Esophagus squamous epithelium (tissue), 5 donors: ENCODE measurements at regions not wholly inside any gene's neighbourhood (a gene's known extent, or its start where the extent isn't known, plus 50 kb on each side); places are given as distances from the start of the nearest gene placed in this dataset.
"Not testable (repeated sequence)": the region's sequence is repeated elsewhere in the genome, so short reads cannot be mapped to it uniquely, and the experiment has no call there.

Experiments used
- DNase-seq: peaks from one replicate; lab custom pipeline; 2025; lab: John Stamatoyannopoulos, UW
- H3K27ac ChIP-seq, 4 donors: fragments of 200-600 bp; sonication (generic); one replicate each; pipeline ENCODE4 v1.5.1; 2016 to 2019; ENCODE audit warnings: mild to moderate bottlenecking in 1 of 4
- H3K27me3 ChIP-seq, 4 donors: fragments of 200-600 bp; sonication (generic); 1 replicate in 3 of 4; 2 replicates in 1 of 4; pipeline versions ENCODE4 v1.5.1 to v1.6.0; 2017 to 2021; ENCODE audit warnings: antibody characterized with exemption in 1 of 4
- H3K36me3 ChIP-seq, 3 donors: fragments of 200-600 bp; sonication (generic); one replicate each; pipeline ENCODE4 v1.5.1; 2016 to 2019
- H3K4me1 ChIP-seq, 3 donors: fragments of 200-600 bp; sonication (generic); one replicate each; pipeline ENCODE4 v1.5.1; 2017 to 2019
- H3K4me3 ChIP-seq, 4 donors: fragments of 200-600 bp; sonication (generic); 1 replicate in 3 of 4; 2 replicates in 1 of 4; pipeline ENCODE4 v1.5.1; 2016 to 2019; ENCODE audit warnings: mild to moderate bottlenecking in 2 of 4, moderate library complexity in 1 of 4
- H3K9me3 ChIP-seq, 3 donors: fragments of 200-600 bp; sonication (generic); one replicate each; pipeline ENCODE4 v1.5.1; 2016 to 2019
- POLR2A ChIP-seq, 4 donors: fragments of 450-650 bp; IDR thresholded peaks; one replicate each; pipeline ENCODE4 v1.6.1; 2017; ENCODE audit warnings: antibody characterized with exemption in 4 of 4, mild to moderate bottlenecking in 4 of 4, moderate library complexity in 3 of 4
- WGBS, 2 donors: methylation state at CpG; one replicate each; pipeline ENCODE4 v1.1.5; 2018; 5-methylcytosine and 5-hydroxymethylcytosine counted together
- intact Hi-C: fragments of 100-400 bp; cut with DNase I; formaldehyde crosslinking; loops from one replicate; pipeline ENCODE4 v1.15.0; 2022
- TF ChIP-seq, protein P1 (sequence below), 6 experiments: fragments of 450-650 bp in 4 of 6; fragments of 200-600 bp in 2 of 6; sonication (generic) in 2 of 6; IDR thresholded peaks; one replicate each; pipeline ENCODE4 v1.5.1; 2016 to 2019; ENCODE audit warnings: antibody characterized with exemption in 6 of 6, mild to moderate bottlenecking in 4 of 6, moderate library complexity in 4 of 6
- donor health status: DM: yes; HTN: yes; CAD: no.

DNA sequence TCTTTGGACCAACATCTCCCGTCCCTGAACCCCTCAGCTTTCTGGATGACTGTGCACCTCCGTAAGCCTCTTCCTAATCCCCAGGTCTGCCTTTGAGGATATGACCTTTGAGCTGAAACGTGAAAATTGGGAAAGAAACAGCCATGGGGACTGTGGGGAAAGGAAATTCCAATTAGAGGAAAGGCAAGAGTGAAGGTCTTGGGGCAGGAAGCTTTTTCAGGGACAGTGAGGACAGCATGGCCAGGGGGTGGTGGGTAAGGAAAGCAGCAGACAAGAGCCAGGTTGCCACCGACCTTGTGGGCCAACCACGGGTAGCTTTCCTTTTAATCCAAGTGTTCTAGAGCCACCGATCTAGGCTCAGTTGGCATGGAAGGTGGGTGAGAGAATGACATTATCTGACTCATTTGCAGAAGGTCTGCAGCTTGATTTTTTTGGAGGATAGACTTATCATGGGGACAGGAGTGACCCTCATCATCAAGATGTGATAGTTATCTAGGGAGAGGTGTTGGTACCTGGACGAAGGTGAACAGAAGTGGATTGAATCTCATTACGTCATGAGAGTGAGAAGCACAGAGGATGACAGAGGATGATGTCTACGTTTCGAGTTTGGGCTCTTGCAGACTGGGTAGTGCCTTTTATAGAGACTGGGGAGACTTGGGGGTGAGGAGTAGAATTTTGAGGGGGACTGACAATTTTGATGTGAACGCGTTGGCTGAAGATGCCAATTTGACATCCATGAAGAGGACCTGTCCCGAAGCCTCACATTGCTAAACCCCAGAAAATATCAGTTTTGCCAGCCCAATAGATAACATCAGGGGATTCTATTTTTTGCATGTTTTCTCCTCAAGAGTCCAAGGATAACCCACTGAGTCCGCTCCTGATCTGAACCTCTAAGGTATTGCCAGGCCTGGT, 136.7 kb upstream of the PEG3 start:
- Histone ChIP-seq H3K36me3 (no peaks in the 10 kb centered on the region), H3K9me3 (peaks cover 0 to 51% (median 0%) of the 10 kb centered on the region in 3 donors), H3K4me1 (no peaks in the 10 kb centered on the region), H3K4me3 (no peak overlapping the region), H3K27me3 (peaks cover 0 to 23% (median 0%) of the 10 kb centered on the region in 4 donors), H3K27ac (no peak overlapping the region)
- TF ChIP-seq, protein P1, sequence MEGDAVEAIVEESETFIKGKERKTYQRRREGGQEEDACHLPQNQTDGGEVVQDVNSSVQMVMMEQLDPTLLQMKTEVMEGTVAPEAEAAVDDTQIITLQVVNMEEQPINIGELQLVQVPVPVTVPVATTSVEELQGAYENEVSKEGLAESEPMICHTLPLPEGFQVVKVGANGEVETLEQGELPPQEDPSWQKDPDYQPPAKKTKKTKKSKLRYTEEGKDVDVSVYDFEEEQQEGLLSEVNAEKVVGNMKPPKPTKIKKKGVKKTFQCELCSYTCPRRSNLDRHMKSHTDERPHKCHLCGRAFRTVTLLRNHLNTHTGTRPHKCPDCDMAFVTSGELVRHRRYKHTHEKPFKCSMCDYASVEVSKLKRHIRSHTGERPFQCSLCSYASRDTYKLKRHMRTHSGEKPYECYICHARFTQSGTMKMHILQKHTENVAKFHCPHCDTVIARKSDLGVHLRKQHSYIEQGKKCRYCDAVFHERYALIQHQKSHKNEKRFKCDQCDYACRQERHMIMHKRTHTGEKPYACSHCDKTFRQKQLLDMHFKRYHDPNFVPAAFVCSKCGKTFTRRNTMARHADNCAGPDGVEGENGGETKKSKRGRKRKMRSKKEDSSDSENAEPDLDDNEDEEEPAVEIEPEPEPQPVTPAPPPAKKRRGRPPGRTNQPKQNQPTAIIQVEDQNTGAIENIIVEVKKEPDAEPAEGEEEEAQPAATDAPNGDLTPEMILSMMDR (IDR thresholded peaks at IDR 0.05), result no peak
- no peak for TF ChIP-seq POLR2A (IDR thresholded peaks at IDR 0.05)
- no peak for DNase-seq
- 72 to 78% methylated on average over 14 of the region's 14 CpGs for WGBS, 2 donors
- intact Hi-C loops, result no loop called here

DNA sequence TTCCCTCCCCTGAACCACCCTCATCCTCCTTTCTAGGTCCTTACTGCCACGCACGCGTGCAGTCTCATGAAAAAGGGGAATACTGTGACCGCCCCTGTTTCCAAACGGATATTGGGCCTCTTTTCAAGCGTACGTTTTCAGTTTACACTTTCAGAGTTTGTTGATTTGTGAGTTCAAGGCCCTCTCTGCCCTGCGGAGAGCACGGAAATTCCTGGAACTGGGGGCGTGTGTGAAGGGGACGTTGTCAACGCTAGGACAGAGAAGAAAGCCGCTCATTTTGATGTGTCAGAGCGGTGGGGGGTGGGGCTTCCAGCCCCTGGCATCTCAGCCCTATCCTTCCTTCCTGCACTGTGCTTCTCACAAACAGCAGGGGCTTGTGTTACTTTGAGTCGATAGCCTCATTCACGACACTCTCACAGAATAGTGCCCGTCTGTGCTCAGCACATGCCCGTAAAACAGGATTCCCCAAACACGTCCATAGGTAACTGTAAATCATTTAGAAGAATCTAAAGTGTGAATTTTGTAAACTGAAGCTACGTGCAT, 137.6 kb upstream of the PEG3 start:
- H3K27me3 ChIP-seq, result peaks cover 0 to 16% (median 0%) of the 10 kb centered on the region in 4 donors
- H3K27ac ChIP-seq, result no peak overlapping the region
- H3K9me3 ChIP-seq, result peaks cover 0 to 50% (median 0%) of the 10 kb centered on the region in 3 donors
- H3K36me3 ChIP-seq, result no peaks in the 10 kb centered on the region
- intact Hi-C loops, result no loop called here
- TF ChIP-seq, protein P1 (IDR thresholded peaks at IDR 0.05), result no peak
- TF ChIP-seq POLR2A (IDR thresholded peaks at IDR 0.05), result no peak
- DNase-seq, result no peak
- no peak overlapping the region for H3K4me3 ChIP-seq
- H3K4me1 ChIP-seq, result no peaks in the 10 kb centered on the region
- WGBS, 2 donors, result 52 to 53% methylated on average over 14 to 20 of the region's 20 CpGs

DNA sequence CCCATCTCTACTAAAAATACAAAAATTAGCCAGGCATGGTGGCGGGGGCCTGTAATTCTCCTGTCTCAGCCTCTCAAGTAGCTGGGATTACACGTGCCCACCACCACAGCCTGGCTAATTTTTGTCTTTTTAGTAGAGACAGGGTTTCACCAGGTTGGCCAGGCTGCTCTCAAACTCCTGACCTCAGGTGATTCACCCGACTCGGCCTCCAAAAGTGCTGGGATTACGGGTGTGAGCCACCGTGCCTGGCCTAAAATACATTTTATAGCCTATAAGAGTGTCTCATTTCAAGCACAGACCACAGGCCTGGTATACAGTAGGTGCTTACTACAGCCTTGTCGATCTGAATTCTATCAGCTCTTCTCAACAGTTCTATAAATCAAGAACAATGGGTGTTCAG, 139.5 kb upstream of the USP29 start:
- intact Hi-C loops, H3K4me1 ChIP-seq, H3K27ac ChIP-seq, H3K27me3 ChIP-seq, H3K36me3 ChIP-seq, DNase-seq, H3K4me3 ChIP-seq: not testable (repeated sequence)
- 81 to 84% methylated on average over 6 to 7 of the region's 7 CpGs for WGBS, 2 donors
- peaks cover 0 to 67% (median 0%) of the 10 kb centered on the region in 3 donors for H3K9me3 ChIP-seq

DNA sequence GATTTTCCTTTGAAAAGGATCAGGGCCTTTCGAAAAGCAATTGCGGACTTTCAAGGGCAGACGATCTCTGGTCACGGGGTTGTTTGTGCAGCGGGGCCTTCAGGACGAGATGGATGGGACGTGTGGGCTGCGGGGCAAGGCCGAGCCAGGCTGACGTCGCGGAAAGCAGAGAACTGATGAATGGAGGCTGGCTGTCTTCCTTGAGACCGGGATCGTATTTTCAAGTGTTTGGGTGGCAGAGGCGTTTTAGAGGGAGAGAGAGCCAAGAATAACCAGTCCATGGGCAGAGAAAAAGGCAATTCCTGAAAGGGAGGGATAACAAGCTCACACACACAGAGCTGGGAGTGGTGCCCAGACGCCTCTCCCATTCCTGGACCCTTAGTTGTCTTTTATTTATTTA, 138.9 kb upstream of the USP29 start:
- intact Hi-C loops, result no loop called here
- Histone ChIP-seq H3K9me3 (peaks cover 0 to 67% (median 0%) of the 10 kb centered on the region in 3 donors), H3K27me3 (no peaks in the 10 kb centered on the region), H3K36me3 (no peaks in the 10 kb centered on the region), H3K4me1 (no peaks in the 10 kb centered on the region), H3K27ac (no peak overlapping the region), H3K4me3 (no peak overlapping the region)
- WGBS, 2 donors, result 33 to 37% methylated on average over 16 of the region's 16 CpGs
- DNase-seq, result no peak
- no peak for TF ChIP-seq POLR2A (IDR thresholded peaks at IDR 0.05)
- TF ChIP-seq, protein P1 (IDR thresholded peaks at IDR 0.05), result no peak

DNA sequence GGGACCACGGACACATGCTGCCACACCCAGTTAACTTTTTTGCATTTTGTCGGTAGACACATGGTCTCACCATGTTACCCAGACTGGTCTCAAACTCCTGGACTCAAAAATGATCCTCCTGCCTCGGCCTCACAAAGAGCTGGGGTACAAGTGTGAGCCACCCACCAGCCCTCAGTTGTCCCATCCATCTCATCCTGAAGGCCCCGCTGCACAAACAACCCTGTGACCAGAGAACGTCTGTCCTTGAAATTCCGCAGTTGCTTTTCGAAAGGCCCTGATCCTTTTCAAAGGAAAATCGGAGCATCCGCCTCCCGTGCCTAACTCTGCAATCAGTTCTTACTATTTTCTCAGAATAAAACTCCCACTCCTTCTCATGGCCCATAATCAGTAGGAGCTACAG, 138.3 kb upstream of the USP29 start:
- H3K4me3 ChIP-seq, H3K27ac ChIP-seq, DNase-seq, H3K27me3 ChIP-seq, intact Hi-C loops, H3K4me1 ChIP-seq, H3K36me3 ChIP-seq: not testable (repeated sequence)
- H3K9me3 ChIP-seq, result peaks cover 0 to 67% (median 0%) of the 10 kb centered on the region in 3 donors
- 78 to 83% methylated on average over 9 to 10 of the region's 10 CpGs for WGBS, 2 donors

DNA sequence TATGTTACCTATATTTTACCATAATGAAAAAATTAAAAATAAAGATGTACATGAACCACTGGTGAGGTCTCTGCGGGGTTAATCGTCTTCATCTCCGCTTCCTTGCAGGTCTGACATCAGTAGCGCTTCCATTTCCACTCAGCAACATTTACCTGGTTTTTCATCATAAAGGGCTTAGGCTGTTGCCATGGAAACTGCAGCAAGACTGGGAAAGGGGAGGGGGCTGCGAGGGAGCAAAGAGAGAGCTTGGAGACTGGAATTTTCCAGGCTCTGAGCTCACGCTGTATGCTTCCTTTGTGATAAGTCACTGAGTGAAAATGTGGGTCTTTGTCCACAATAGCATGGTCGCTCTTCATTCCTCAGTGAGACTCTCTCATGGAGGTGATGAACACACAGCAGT, 136.6 kb upstream of the USP29 start:
- intact Hi-C loops, result no loop called here
- Histone ChIP-seq H3K4me3 (no peak overlapping the region), H3K9me3 (peaks cover 0 to 72% (median 3%) of the 10 kb centered on the region in 3 donors), H3K27me3 (no peaks in the 10 kb centered on the region), H3K4me1 (no peaks in the 10 kb centered on the region), H3K27ac (no peak overlapping the region), H3K36me3 (no peaks in the 10 kb centered on the region)
- DNase-seq, result no peak
- TF ChIP-seq, protein P1 (IDR thresholded peaks at IDR 0.05), result no peak
- TF ChIP-seq POLR2A (IDR thresholded peaks at IDR 0.05), result no peak
- WGBS, 2 donors, result 36 to 46% methylated on average over 7 of the region's 7 CpGs
